IMR-90 (cell line): ENCODE measurements at regions not wholly inside any gene's neighbourhood (a gene's known extent, or its start where the extent isn't known, plus 50 kb on each side); places are given as distances from the start of the nearest gene placed in this dataset.

Experiments used
- ATAC-seq: fragments of 200-7000 bp; cut with Tn5 transposase; 2 replicates; pipeline ENCODE4 v1.9.1; 2020; ENCODE audit warnings: low read depth, mild to moderate bottlenecking, moderate library complexity
- BruUV-seq: library from RNA; stranded (reverse); fragments of 400-500 nt; replicated peaks from 2 replicates; lab custom pipeline; 2021; lab: Mats Ljungman, UMichigan
- CTCF ChIA-PET: fragments of 300-600 bp; formaldehyde crosslinking; extraction: SDS; loops from one replicate; lab custom pipeline; 2021; ENCODE audit warnings: antibody characterized with exemption; lab: Yijun Ruan, JAX
- POLR2A ChIA-PET: fragments of 300-600 bp; sonication (Branson Sonifier 250); formaldehyde crosslinking; loops from one replicate; lab custom pipeline; 2022; ENCODE audit warnings: antibody characterized with exemption; ENCODE audit not compliant: unreplicated experiment; lab: Charles Lee
- DNase-seq: peaks from one replicate; pipeline ENCODE4 v3.0.0; 2013
- H2AFZ ChIP-seq: replicated peaks from 2 replicates; pipeline ENCODE3; 2013; ENCODE audit warnings: low read length, mild to moderate bottlenecking; ENCODE audit not compliant: poor library complexity
- H2AK5ac ChIP-seq: 2 replicates; pipeline ENCODE4 v1.6.1; 2013; ENCODE audit warnings: low read depth, low read length, inconsistent platforms
- H2AK9ac ChIP-seq: replicated peaks from 2 replicates; pipeline ENCODE3; 2013; ENCODE audit warnings: mild to moderate bottlenecking, low read depth, low read length, moderate library complexity; ENCODE audit not compliant: poor library complexity
- H2BK120ac ChIP-seq: 2 replicates; pipeline ENCODE4 v1.6.1; 2013; ENCODE audit warnings: low read depth, low read length, inconsistent platforms
- H2BK15ac ChIP-seq: 3 replicates; pipeline ENCODE4 v1.6.1; 2013; ENCODE audit warnings: low read depth, low read length, inconsistent platforms
- H2BK20ac ChIP-seq: 2 replicates; pipeline ENCODE4 v1.6.1; 2013; ENCODE audit warnings: low read depth, mild to moderate bottlenecking, inconsistent platforms, low read length, moderate library complexity
- H2BK5ac ChIP-seq: 2 replicates; pipeline ENCODE4 v1.6.1; 2013; ENCODE audit warnings: mild to moderate bottlenecking, low read depth, low read length, inconsistent platforms; ENCODE audit not compliant: poor library complexity, severe bottlenecking
- H3K14ac ChIP-seq: replicated peaks from 2 replicates; pipeline ENCODE4 v1.6.1; 2013; ENCODE audit warnings: low read depth, low read length, inconsistent platforms
- H3K18ac ChIP-seq: 2 replicates; pipeline ENCODE4 v1.6.1; 2013; ENCODE audit warnings: low read depth, low read length, control low read depth
- H3K23ac ChIP-seq: 2 replicates; pipeline ENCODE4 v1.6.1; 2013; ENCODE audit warnings: low read depth, low read length, inconsistent platforms
- H3K27ac ChIP-seq: 2 replicates; pipeline ENCODE4 v1.5.1; 2013; ENCODE audit warnings: mild to moderate bottlenecking, control low read depth, low read length; ENCODE audit not compliant: insufficient read depth
- H3K27me3 ChIP-seq: 2 replicates; pipeline ENCODE4 v1.6.1; 2013; ENCODE audit warnings: low read length; ENCODE audit not compliant: control insufficient read depth, insufficient read depth
- H3K36me3 ChIP-seq: 2 replicates; pipeline ENCODE4 v1.6.1; 2013; ENCODE audit warnings: low read length, mixed read lengths; ENCODE audit not compliant: control insufficient read depth, insufficient read depth
- H3K4ac ChIP-seq: 2 replicates; pipeline ENCODE4 v1.6.1; 2013; ENCODE audit warnings: low read depth, low read length, inconsistent platforms
- H3K4me1 ChIP-seq: 2 replicates; pipeline ENCODE4 v1.6.1; 2013; ENCODE audit warnings: low read length, mixed read lengths; ENCODE audit not compliant: control insufficient read depth, insufficient read depth
- H3K4me2 ChIP-seq: 2 replicates; pipeline ENCODE4 v1.6.1; 2013; ENCODE audit warnings: low read depth, mild to moderate bottlenecking, control low read depth, low read length, moderate library complexity
- H3K4me3 ChIP-seq: 2 replicates; pipeline ENCODE4 v1.5.1; 2013; ENCODE audit warnings: low read depth, mild to moderate bottlenecking, control low read depth, low read length, moderate library complexity; ENCODE audit not compliant: insufficient read depth
- H3K56ac ChIP-seq: 2 replicates; pipeline ENCODE4 v1.6.1; 2013; ENCODE audit warnings: low read length, inconsistent platforms; ENCODE audit not compliant: insufficient read depth; ENCODE audit errors: extremely low read depth
- H3K79me1 ChIP-seq, 2 experiments: 2 replicates each; pipeline ENCODE4 v1.6.1; 2013; ENCODE audit warnings: low read length in 2 of 2, inconsistent platforms in 1 of 2, low read depth in 1 of 2
- H3K9ac ChIP-seq: 2 replicates; pipeline ENCODE4 v1.6.1; 2013; ENCODE audit warnings: low read depth, low read length, control low read depth
- H3K9me1 ChIP-seq: 2 replicates; pipeline ENCODE4 v1.6.1; 2013; ENCODE audit warnings: low read length, inconsistent platforms; ENCODE audit not compliant: insufficient read depth
- H3K9me3 ChIP-seq: 2 replicates; pipeline ENCODE4 v1.6.1; 2013; ENCODE audit warnings: low read length; ENCODE audit not compliant: control insufficient read depth, insufficient read depth
- H4K20me1 ChIP-seq: 2 replicates; pipeline ENCODE4 v1.6.1; 2013; ENCODE audit warnings: low read length, inconsistent platforms; ENCODE audit not compliant: insufficient read depth
- H4K5ac ChIP-seq: 2 replicates; pipeline ENCODE4 v1.6.1; 2013; ENCODE audit warnings: mild to moderate bottlenecking, low read depth, low read length, control low read depth
- H4K8ac ChIP-seq, 2 experiments: 2 replicates each; pipeline ENCODE4 v1.6.1; 2013; ENCODE audit warnings: low read depth in 2 of 2, low read length in 2 of 2, control low read depth in 1 of 2, inconsistent platforms in 1 of 2
- H4K91ac ChIP-seq: 2 replicates; pipeline ENCODE4 v1.6.1; 2013; ENCODE audit warnings: low read depth, low read length, inconsistent platforms; ENCODE audit not compliant: insufficient read depth
- BHLHE40 ChIP-seq: fragments of 150-350 bp; IDR thresholded peaks from 2 replicates; pipeline ENCODE4 v1.6.1; 2016; ENCODE audit warnings: mild to moderate bottlenecking, low read depth, low read length
- CEBPB ChIP-seq: IDR thresholded peaks from 2 replicates; pipeline ENCODE4 v1.6.1; 2012; ENCODE audit warnings: low read depth, low read length, improper control_type of control experiment
- CHD1 ChIP-seq: IDR thresholded peaks from 2 replicates; pipeline ENCODE4 v1.6.1; 2012; ENCODE audit warnings: low read depth, low read length, improper control_type of control experiment
- CTCF ChIP-seq: conservative IDR thresholded peaks from 2 replicates; pipeline ENCODE4 v1.5.1; 2012; ENCODE audit warnings: mild to moderate bottlenecking, low read depth, low read length, improper control_type of control experiment
- FOS ChIP-seq: fragments of 150-350 bp; IDR thresholded peaks from 2 replicates; pipeline ENCODE4 v1.6.1; 2016; ENCODE audit warnings: low read depth, low read length
- MAFK ChIP-seq: IDR thresholded peaks from 2 replicates; pipeline ENCODE4 v1.6.1; 2012; ENCODE audit warnings: low read depth, low read length, improper control_type of control experiment
- MAZ ChIP-seq: IDR thresholded peaks from 2 replicates; pipeline ENCODE4 v1.6.1; 2012; ENCODE audit warnings: low read depth, mild to moderate bottlenecking, low read length, improper control_type of control experiment, moderate library complexity, borderline replicate concordance
- MXI1 ChIP-seq: IDR thresholded peaks from 2 replicates; pipeline ENCODE4 v1.6.1; 2012; ENCODE audit warnings: low read depth, mild to moderate bottlenecking, low read length, moderate library complexity, borderline replicate concordance
- NFE2L2 ChIP-seq: fragments of 150-350 bp; IDR thresholded peaks from 2 replicates; pipeline ENCODE4 v1.6.1; 2016; ENCODE audit warnings: low read depth, mild to moderate bottlenecking, low read length
- RCOR1 ChIP-seq: IDR thresholded peaks from 2 replicates; pipeline ENCODE4 v1.6.1; 2012; ENCODE audit warnings: mild to moderate bottlenecking, low read length, improper control_type of control experiment; ENCODE audit not compliant: insufficient replicate concordance
- SMC3 ChIP-seq: fragments of 150-350 bp; IDR thresholded peaks from 2 replicates; pipeline ENCODE4 v1.6.1; 2016; ENCODE audit warnings: low read depth, mild to moderate bottlenecking, antibody characterized with exemption, low read length, moderate library complexity
- dilution Hi-C: fragments of 300-500 bp; cut with HindIII; formaldehyde crosslinking; loops from one replicate; pipeline ENCODE4 v1.14.3; 2018; ENCODE audit warnings: low sequenced_read_pairs; ENCODE audit not compliant: unreplicated experiment
- in situ Hi-C: fragments of 300-500 bp; cut with MboI; formaldehyde crosslinking; loops from 3 replicates; pipeline ENCODE4 v1.14.3; 2019; ENCODE audit warnings: low sequenced_read_pairs, inconsistent platforms, mixed read lengths
- intact Hi-C: fragments of 100-400 bp; cut with micrococcal nuclease; formaldehyde crosslinking; loops from 2 replicates; pipeline ENCODE4 v1.10.0; 2022
- TF ChIP-seq, protein P1 (sequence below): fragments of 150-350 bp; IDR thresholded peaks from 2 replicates; pipeline ENCODE4 v1.6.1; 2016; ENCODE audit warnings: low read depth, mild to moderate bottlenecking, low read length, moderate library complexity, borderline replicate concordance

GRCh38 chr3:17823816-17824215 is 81.4 kb upstream of the TBC1D5 start:
- Histone ChIP-seq H3K27ac (no peak overlapping the region), H3K4me3 (no peak overlapping the region), H3K4me1 (no peaks in the 10 kb centered on the region), H2BK5ac (no peak overlapping the region), H3K4ac (no peak overlapping the region), H2BK15ac (no peak overlapping the region), H3K36me3 (no peaks in the 10 kb centered on the region), H4K91ac (no peak overlapping the region), H2AK5ac (no peak overlapping the region), H2BK20ac (no peak overlapping the region), H3K56ac (no peak overlapping the region), H4K8ac (no peak overlapping the region), H3K27me3 (no peaks in the 10 kb centered on the region; the same call in 1 of the 2 replicates), H2AK9ac (no peak overlapping the region), H4K5ac (no peak overlapping the region), H3K14ac (no peak overlapping the region), H2BK120ac (no peak overlapping the region), H3K4me2 (no peak overlapping the region), H3K9me3 (no peaks in the 10 kb centered on the region), H3K9me1 (no peaks in the 10 kb centered on the region), H3K9ac (no peak overlapping the region), H4K20me1 (no peaks in the 10 kb centered on the region), H2AFZ (no peak overlapping the region), H3K18ac (no peak overlapping the region), H3K79me1 (no peaks in the 10 kb centered on the region), H3K23ac (no peak overlapping the region)
- DNase-seq (no peak), ATAC-seq (no peak)
- intact Hi-C loops, result no loop called here
- no TSS peak for BruUV-seq
- dilution Hi-C loops, result no loop called here
- CTCF ChIA-PET, result no interaction called here
- TF ChIP-seq MAFK (no peak), CHD1 (no peak), CTCF (no peak), FOS (no peak), CEBPB (no peak), SMC3 (no peak), MAZ (no peak), MXI1 (no peak), BHLHE40 (no peak), RCOR1 (no peak), NFE2L2 (no peak)
- TF ChIP-seq, protein P1, sequence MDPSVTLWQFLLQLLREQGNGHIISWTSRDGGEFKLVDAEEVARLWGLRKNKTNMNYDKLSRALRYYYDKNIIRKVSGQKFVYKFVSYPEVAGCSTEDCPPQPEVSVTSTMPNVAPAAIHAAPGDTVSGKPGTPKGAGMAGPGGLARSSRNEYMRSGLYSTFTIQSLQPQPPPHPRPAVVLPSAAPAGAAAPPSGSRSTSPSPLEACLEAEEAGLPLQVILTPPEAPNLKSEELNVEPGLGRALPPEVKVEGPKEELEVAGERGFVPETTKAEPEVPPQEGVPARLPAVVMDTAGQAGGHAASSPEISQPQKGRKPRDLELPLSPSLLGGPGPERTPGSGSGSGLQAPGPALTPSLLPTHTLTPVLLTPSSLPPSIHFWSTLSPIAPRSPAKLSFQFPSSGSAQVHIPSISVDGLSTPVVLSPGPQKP, result no peak
- in situ Hi-C loops, result no loop called here
- POLR2A ChIA-PET, result no interaction called here
